GM23338 (cell line): ENCODE measurements at regions not wholly inside any gene's neighbourhood (a gene's known extent, or its start where the extent isn't known, plus 50 kb on each side); places are given as distances from the start of the nearest gene placed in this dataset.

Source experiments
- ATAC-seq: fragments of 200-7000 bp; cut with Tn5 transposase; 3 replicates; pipeline ENCODE4 v1.9.1; 2020
- DNase-seq: peaks from one replicate; pipeline ENCODE4 v3.0.0-alpha.2; 2015; ENCODE audit warnings: low spot score
- H2AFZ ChIP-seq: fragments of 200-600 bp; sonication (generic); 2 replicates; pipeline ENCODE4 v1.8.0; 2016; ENCODE audit warnings: antibody characterized with exemption, mild to moderate bottlenecking, moderate library complexity
- H3F3A ChIP-seq: fragments of 200-600 bp; sonication (generic); replicated peaks from 2 replicates; pipeline ENCODE4 v1.8.0; 2017; ENCODE audit warnings: antibody characterized with exemption, mixed run types, low read depth
- H3K27ac ChIP-seq: fragments of 200-600 bp; sonication (generic); 2 replicates; pipeline ENCODE4 v1.6.1; 2016; ENCODE audit warnings: low read depth
- H3K27me3 ChIP-seq: fragments of 200-600 bp; sonication (generic); 2 replicates; pipeline ENCODE4 v1.8.0; 2016; ENCODE audit warnings: mild to moderate bottlenecking, mixed run types, moderate library complexity; ENCODE audit not compliant: insufficient read depth
- H3K36me3 ChIP-seq: fragments of 200-600 bp; sonication (generic); 2 replicates; pipeline ENCODE4 v1.8.0; 2016; ENCODE audit warnings: mild to moderate bottlenecking; ENCODE audit not compliant: insufficient read depth
- H3K4me1 ChIP-seq: fragments of 200-600 bp; sonication (generic); 2 replicates; pipeline ENCODE4 v1.8.0; 2016; ENCODE audit warnings: mild to moderate bottlenecking, moderate library complexity; ENCODE audit not compliant: insufficient read depth
- H3K4me2 ChIP-seq: fragments of 200-600 bp; sonication (generic); 2 replicates; pipeline ENCODE4 v1.7.1; 2017; ENCODE audit warnings: mixed run types
- H3K4me3 ChIP-seq: fragments of 200-600 bp; sonication (generic); 2 replicates; pipeline ENCODE4 v1.6.1; 2016; ENCODE audit warnings: mixed run types
- H3K79me2 ChIP-seq: fragments of 200-600 bp; sonication (generic); replicated peaks from 2 replicates; pipeline ENCODE4 v1.8.0; 2017; ENCODE audit warnings: mild to moderate bottlenecking; ENCODE audit not compliant: insufficient read depth
- H3K9me2 ChIP-seq: fragments of 200-600 bp; sonication (generic); 2 replicates; pipeline ENCODE4 v1.8.0; 2017; ENCODE audit not compliant: insufficient read depth
- H4K20me1 ChIP-seq: fragments of 200-600 bp; sonication (generic); replicated peaks from 2 replicates; pipeline ENCODE4 v1.8.0; 2017; ENCODE audit warnings: mild to moderate bottlenecking; ENCODE audit not compliant: insufficient read depth
- H3K27ac Mint-ChIP-seq: 2 replicates; pipeline ENCODE4 v1.8.0; 2020; ENCODE audit warnings: inconsistent platforms, mild to moderate bottlenecking, moderate library complexity, mixed read lengths
- H3K27me3 Mint-ChIP-seq: 3 replicates; pipeline ENCODE4 v1.8.0; 2022; ENCODE audit warnings: low read depth, mild to moderate bottlenecking, moderate library complexity, mixed read lengths, inconsistent platforms; ENCODE audit not compliant: insufficient read depth, poor library complexity
- H3K36me3 Mint-ChIP-seq: 3 replicates; pipeline ENCODE4 v1.8.0; 2021; ENCODE audit warnings: low read depth, mild to moderate bottlenecking, inconsistent platforms, moderate library complexity, mixed read lengths
- H3K4me1 Mint-ChIP-seq: 3 replicates; pipeline ENCODE4 v1.8.0; 2020; ENCODE audit warnings: mild to moderate bottlenecking, inconsistent platforms, mixed read lengths
- H3K4me3 Mint-ChIP-seq: 3 replicates; pipeline ENCODE4 v1.8.0; 2021; ENCODE audit warnings: moderate library complexity, mild to moderate bottlenecking, inconsistent platforms, mixed read lengths
- H3K9me3 Mint-ChIP-seq: 3 replicates; pipeline ENCODE4 v1.8.0; 2020; ENCODE audit warnings: moderate library complexity, mild to moderate bottlenecking, inconsistent platforms, mixed read lengths
- CREB1 ChIP-seq: fragments of 250-450 bp; sonication (Bioruptor Pico); IDR thresholded peaks from 2 replicates; pipeline ENCODE4 v1.5.0; 2020; ENCODE audit warnings: low read depth, mild to moderate bottlenecking, moderate library complexity
- EZH2 ChIP-seq: fragments of 200-600 bp; sonication (generic); IDR thresholded peaks from one replicate; pipeline ENCODE4 v1.8.0; 2017; ENCODE audit warnings: antibody characterized with exemption, mild to moderate bottlenecking, low read depth; ENCODE audit not compliant: unreplicated experiment
- EZH2phosphoT487 ChIP-seq: fragments of 200-600 bp; sonication (generic); IDR thresholded peaks from one replicate; pipeline ENCODE4 v1.8.1; 2018; ENCODE audit warnings: antibody characterized with exemption; ENCODE audit not compliant: unreplicated experiment
- POLR2AphosphoS5 ChIP-seq: IDR thresholded peaks from 2 replicates; pipeline ENCODE4 v1.6.1; 2016; ENCODE audit warnings: antibody characterized with exemption, low read depth
- ZNF114 ChIP-seq: fragments of 250-450 bp; sonication (Bioruptor Pico); IDR thresholded peaks from 2 replicates; pipeline ENCODE4 v1.5.0; 2020; ENCODE audit warnings: mild to moderate bottlenecking, moderate library complexity
- ZNF331 ChIP-seq: fragments of 250-450 bp; sonication (Bioruptor Pico); IDR thresholded peaks from 2 replicates; pipeline ENCODE4 v1.5.0; 2020; ENCODE audit warnings: low read depth, mild to moderate bottlenecking, moderate library complexity
- TF ChIP-seq, protein P1 (sequence below), 2 experiments: fragments of 200-600 bp in 1 of 2; sonication (generic) in 1 of 2; conservative IDR thresholded peaks; 2 replicates each; pipeline versions ENCODE4 v1.5.1 to v1.6.1; 2016 to 2017; ENCODE audit warnings: antibody characterized with exemption in 2 of 2, low read depth in 2 of 2, mild to moderate bottlenecking in 2 of 2, moderate library complexity in 1 of 2
- TF ChIP-seq, protein P2 (sequence below): IDR thresholded peaks from one replicate; pipeline ENCODE4 v1.6.1; 2018; ENCODE audit warnings: antibody characterized with exemption; ENCODE audit not compliant: unreplicated experiment
- TF ChIP-seq, protein P3 (sequence below): IDR thresholded peaks from 2 replicates; pipeline ENCODE4 v1.6.1; 2016; ENCODE audit warnings: antibody characterized with exemption
- TF ChIP-seq, protein P4 (sequence below): fragments of 250-450 bp; sonication (Bioruptor Pico); IDR thresholded peaks from 2 replicates; pipeline ENCODE4 v1.5.0; 2020; ENCODE audit warnings: mild to moderate bottlenecking, moderate library complexity

DNA sequence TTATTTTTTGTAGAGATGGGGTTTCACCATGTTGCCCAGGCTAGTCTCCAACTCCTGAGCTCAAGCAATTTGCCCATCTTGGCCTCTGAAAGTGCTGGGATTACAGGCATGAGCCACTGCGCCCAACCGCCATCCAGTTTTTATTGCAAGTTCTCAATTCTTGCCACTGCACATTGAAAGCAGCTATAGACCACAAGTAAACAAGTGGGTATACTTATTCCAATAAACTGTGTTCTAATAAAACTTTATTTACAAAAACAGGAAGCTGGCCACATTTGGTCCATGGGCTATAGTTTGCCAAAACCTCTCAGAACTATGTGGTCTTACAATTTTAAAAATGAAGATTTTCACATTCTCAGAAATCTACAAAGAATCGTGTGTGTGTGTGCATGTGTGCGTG is 313.6 kb upstream of the RASGEF1B start:
- TF ChIP-seq, protein P1, sequence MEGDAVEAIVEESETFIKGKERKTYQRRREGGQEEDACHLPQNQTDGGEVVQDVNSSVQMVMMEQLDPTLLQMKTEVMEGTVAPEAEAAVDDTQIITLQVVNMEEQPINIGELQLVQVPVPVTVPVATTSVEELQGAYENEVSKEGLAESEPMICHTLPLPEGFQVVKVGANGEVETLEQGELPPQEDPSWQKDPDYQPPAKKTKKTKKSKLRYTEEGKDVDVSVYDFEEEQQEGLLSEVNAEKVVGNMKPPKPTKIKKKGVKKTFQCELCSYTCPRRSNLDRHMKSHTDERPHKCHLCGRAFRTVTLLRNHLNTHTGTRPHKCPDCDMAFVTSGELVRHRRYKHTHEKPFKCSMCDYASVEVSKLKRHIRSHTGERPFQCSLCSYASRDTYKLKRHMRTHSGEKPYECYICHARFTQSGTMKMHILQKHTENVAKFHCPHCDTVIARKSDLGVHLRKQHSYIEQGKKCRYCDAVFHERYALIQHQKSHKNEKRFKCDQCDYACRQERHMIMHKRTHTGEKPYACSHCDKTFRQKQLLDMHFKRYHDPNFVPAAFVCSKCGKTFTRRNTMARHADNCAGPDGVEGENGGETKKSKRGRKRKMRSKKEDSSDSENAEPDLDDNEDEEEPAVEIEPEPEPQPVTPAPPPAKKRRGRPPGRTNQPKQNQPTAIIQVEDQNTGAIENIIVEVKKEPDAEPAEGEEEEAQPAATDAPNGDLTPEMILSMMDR (conservative IDR thresholded peaks at IDR 0.05; ENCODE audit: low read depth in 2 of 2), result no peak
- TF ChIP-seq ZNF114 (CRISPR knock-in tag), result no peak
- TF ChIP-seq ZNF331, result no peak
- TF ChIP-seq EZH2, result no peak
- no peak for TF ChIP-seq CREB1 (CRISPR knock-in tag)
- TF ChIP-seq, protein P2, sequence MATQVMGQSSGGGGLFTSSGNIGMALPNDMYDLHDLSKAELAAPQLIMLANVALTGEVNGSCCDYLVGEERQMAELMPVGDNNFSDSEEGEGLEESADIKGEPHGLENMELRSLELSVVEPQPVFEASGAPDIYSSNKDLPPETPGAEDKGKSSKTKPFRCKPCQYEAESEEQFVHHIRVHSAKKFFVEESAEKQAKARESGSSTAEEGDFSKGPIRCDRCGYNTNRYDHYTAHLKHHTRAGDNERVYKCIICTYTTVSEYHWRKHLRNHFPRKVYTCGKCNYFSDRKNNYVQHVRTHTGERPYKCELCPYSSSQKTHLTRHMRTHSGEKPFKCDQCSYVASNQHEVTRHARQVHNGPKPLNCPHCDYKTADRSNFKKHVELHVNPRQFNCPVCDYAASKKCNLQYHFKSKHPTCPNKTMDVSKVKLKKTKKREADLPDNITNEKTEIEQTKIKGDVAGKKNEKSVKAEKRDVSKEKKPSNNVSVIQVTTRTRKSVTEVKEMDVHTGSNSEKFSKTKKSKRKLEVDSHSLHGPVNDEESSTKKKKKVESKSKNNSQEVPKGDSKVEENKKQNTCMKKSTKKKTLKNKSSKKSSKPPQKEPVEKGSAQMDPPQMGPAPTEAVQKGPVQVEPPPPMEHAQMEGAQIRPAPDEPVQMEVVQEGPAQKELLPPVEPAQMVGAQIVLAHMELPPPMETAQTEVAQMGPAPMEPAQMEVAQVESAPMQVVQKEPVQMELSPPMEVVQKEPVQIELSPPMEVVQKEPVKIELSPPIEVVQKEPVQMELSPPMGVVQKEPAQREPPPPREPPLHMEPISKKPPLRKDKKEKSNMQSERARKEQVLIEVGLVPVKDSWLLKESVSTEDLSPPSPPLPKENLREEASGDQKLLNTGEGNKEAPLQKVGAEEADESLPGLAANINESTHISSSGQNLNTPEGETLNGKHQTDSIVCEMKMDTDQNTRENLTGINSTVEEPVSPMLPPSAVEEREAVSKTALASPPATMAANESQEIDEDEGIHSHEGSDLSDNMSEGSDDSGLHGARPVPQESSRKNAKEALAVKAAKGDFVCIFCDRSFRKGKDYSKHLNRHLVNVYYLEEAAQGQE, result no peak
- no peak for TF ChIP-seq POLR2AphosphoS5
- TF ChIP-seq EZH2phosphoT487, result no peak
- TF ChIP-seq, protein P3, sequence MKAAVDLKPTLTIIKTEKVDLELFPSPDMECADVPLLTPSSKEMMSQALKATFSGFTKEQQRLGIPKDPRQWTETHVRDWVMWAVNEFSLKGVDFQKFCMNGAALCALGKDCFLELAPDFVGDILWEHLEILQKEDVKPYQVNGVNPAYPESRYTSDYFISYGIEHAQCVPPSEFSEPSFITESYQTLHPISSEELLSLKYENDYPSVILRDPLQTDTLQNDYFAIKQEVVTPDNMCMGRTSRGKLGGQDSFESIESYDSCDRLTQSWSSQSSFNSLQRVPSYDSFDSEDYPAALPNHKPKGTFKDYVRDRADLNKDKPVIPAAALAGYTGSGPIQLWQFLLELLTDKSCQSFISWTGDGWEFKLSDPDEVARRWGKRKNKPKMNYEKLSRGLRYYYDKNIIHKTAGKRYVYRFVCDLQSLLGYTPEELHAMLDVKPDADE, result no peak
- TF ChIP-seq, protein P4, sequence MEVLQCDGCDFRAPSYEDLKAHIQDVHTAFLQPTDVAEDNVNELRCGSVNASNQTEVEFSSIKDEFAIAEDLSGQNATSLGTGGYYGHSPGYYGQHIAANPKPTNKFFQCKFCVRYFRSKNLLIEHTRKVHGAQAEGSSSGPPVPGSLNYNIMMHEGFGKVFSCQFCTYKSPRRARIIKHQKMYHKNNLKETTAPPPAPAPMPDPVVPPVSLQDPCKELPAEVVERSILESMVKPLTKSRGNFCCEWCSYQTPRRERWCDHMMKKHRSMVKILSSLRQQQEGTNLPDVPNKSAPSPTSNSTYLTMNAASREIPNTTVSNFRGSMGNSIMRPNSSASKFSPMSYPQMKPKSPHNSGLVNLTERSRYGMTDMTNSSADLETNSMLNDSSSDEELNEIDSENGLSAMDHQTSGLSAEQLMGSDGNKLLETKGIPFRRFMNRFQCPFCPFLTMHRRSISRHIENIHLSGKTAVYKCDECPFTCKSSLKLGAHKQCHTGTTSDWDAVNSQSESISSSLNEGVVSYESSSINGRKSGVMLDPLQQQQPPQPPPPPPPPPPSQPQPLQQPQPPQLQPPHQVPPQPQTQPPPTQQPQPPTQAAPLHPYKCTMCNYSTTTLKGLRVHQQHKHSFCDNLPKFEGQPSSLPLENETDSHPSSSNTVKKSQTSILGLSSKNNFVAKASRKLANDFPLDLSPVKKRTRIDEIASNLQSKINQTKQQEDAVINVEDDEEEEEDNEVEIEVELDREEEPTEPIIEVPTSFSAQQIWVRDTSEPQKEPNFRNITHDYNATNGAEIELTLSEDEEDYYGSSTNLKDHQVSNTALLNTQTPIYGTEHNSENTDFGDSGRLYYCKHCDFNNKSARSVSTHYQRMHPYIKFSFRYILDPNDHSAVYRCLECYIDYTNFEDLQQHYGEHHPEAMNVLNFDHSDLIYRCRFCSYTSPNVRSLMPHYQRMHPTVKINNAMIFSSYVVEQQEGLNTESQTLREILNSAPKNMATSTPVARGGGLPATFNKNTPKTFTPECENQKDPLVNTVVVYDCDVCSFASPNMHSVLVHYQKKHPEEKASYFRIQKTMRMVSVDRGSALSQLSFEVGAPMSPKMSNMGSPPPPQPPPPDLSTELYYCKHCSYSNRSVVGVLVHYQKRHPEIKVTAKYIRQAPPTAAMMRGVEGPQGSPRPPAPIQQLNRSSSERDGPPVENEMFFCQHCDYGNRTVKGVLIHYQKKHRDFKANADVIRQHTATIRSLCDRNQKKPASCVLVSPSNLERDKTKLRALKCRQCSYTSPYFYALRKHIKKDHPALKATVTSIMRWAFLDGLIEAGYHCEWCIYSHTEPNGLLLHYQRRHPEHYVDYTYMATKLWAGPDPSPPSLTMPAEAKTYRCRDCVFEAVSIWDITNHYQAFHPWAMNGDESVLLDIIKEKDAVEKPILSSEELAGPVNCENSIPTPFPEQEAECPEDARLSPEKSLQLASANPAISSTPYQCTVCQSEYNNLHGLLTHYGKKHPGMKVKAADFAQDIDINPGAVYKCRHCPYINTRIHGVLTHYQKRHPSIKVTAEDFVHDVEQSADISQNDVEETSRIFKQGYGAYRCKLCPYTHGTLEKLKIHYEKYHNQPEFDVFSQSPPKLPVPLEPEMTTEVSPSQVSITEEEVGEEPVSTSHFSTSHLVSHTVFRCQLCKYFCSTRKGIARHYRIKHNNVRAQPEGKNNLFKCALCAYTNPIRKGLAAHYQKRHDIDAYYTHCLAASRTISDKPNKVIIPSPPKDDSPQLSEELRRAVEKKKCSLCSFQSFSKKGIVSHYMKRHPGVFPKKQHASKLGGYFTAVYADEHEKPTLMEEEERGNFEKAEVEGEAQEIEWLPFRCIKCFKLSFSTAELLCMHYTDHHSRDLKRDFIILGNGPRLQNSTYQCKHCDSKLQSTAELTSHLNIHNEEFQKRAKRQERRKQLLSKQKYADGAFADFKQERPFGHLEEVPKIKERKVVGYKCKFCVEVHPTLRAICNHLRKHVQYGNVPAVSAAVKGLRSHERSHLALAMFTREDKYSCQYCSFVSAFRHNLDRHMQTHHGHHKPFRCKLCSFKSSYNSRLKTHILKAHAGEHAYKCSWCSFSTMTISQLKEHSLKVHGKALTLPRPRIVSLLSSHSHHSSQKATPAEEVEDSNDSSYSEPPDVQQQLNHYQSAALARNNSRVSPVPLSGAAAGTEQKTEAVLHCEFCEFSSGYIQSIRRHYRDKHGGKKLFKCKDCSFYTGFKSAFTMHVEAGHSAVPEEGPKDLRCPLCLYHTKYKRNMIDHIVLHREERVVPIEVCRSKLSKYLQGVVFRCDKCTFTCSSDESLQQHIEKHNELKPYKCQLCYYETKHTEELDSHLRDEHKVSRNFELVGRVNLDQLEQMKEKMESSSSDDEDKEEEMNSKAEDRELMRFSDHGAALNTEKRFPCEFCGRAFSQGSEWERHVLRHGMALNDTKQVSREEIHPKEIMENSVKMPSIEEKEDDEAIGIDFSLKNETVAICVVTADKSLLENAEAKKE, result no peak
- Histone ChIP-seq H3K79me2 (no peaks in the 10 kb centered on the region), H3K27ac (no peak overlapping the region), H4K20me1 (no peaks in the 10 kb centered on the region), H2AFZ (no peak overlapping the region), H3F3A (no peaks in the 10 kb centered on the region), H3K4me2 (no peak overlapping the region), H3K4me1 (no peaks in the 10 kb centered on the region), H3K4me3 (no peak overlapping the region), H3K27me3 (no peaks in the 10 kb centered on the region), H3K9me2 (no peaks in the 10 kb centered on the region), H3K36me3 (no peaks in the 10 kb centered on the region)
- Mint-ChIP-seq H3K27me3 (peaks cover 3% of the 10 kb centered on the region), H3K36me3 (no peaks in the 10 kb centered on the region), H3K9me3 (no peaks in the 10 kb centered on the region), H3K4me1 (no peaks in the 10 kb centered on the region), H3K4me3 (no peak overlapping the region), H3K27ac (no peak overlapping the region)
- DNase-seq (no peak), ATAC-seq (no peak)
